HepG2 (cell line): ENCODE measurements at regions not wholly inside any gene's neighbourhood (a gene's known extent, or its start where the extent isn't known, plus 50 kb on each side); places are given as distances from the start of the nearest gene placed in this dataset.

ENCODE experiments used
- ADNP ChIP-seq: sonication (generic); formaldehyde crosslinking; IDR thresholded peaks from 2 replicates; pipeline ENCODE4 v1.4.0; 2020; ENCODE audit warnings: missing genetic modification reagents
- ATM ChIP-seq: fragments of 450-650 bp; IDR thresholded peaks from 2 replicates; pipeline ENCODE4 v1.7.1; 2017; ENCODE audit warnings: mild to moderate bottlenecking, borderline replicate concordance
- DZIP1 ChIP-seq: sonication (generic); formaldehyde crosslinking; IDR thresholded peaks from 2 replicates; pipeline ENCODE4 v1.5.0; 2020; ENCODE audit warnings: mild to moderate bottlenecking, missing genetic modification reagents
- GATAD2A ChIP-seq: IDR thresholded peaks from 2 replicates; pipeline ENCODE4 v1.6.1; 2016
- GPBP1L1 ChIP-seq: sonication (generic); formaldehyde crosslinking; IDR thresholded peaks from 2 replicates; pipeline ENCODE4 v1.5.0; 2020; ENCODE audit warnings: mild to moderate bottlenecking, missing genetic modification reagents
- HIC2 ChIP-seq: sonication (generic); formaldehyde crosslinking; IDR thresholded peaks from 2 replicates; pipeline ENCODE4 v1.9.0; 2022; ENCODE audit warnings: low read depth, missing genetic modification reagents
- KAT8 ChIP-seq: IDR thresholded peaks from 2 replicates; pipeline ENCODE4 v1.6.1; 2016; ENCODE audit warnings: missing genetic modification reagents, missing compliant biosample characterization
- SAFB2 ChIP-seq: sonication (generic); formaldehyde crosslinking; IDR thresholded peaks from 2 replicates; pipeline ENCODE4 v1.5.1; 2020; ENCODE audit warnings: missing genetic modification reagents, low read depth, mild to moderate bottlenecking, borderline replicate concordance
- SUZ12 ChIP-seq: fragments of 150-350 bp; IDR thresholded peaks from 2 replicates; pipeline ENCODE4 v1.6.1; 2014; ENCODE audit warnings: low read depth, low read length
- TBL1XR1 ChIP-seq: fragments of 150-350 bp; IDR thresholded peaks from 2 replicates; pipeline ENCODE4 v1.6.1; 2014; ENCODE audit warnings: borderline replicate concordance, low read length; ENCODE audit not compliant: partially characterized antibody
- XRCC5 ChIP-seq: fragments of 200-400 bp; formaldehyde crosslinking; optimal IDR thresholded peaks from 2 replicates; pipeline ENCODE3; 2017; ENCODE audit warnings: mild to moderate bottlenecking, low read length
- ZBTB14 ChIP-seq: sonication (generic); formaldehyde crosslinking; IDR thresholded peaks from 2 replicates; pipeline ENCODE4 v1.4.0; 2020; ENCODE audit warnings: missing genetic modification reagents
- ZBTB3 ChIP-seq: sonication (generic); formaldehyde crosslinking; IDR thresholded peaks from 2 replicates; pipeline ENCODE4 v1.4.0; 2020; ENCODE audit warnings: low read depth, mild to moderate bottlenecking, moderate library complexity, missing genetic modification reagents, borderline replicate concordance
- ZNF101 ChIP-seq: sonication (generic); formaldehyde crosslinking; IDR thresholded peaks from 2 replicates; pipeline ENCODE4 v1.4.0; 2020; ENCODE audit warnings: mild to moderate bottlenecking, low read depth, missing genetic modification reagents, borderline replicate concordance
- ZNF331 ChIP-seq: sonication (generic); formaldehyde crosslinking; IDR thresholded peaks from 2 replicates; pipeline ENCODE4 v1.4.0; 2020; ENCODE audit warnings: missing genetic modification reagents
- ZNF335 ChIP-seq: sonication (generic); formaldehyde crosslinking; IDR thresholded peaks from 2 replicates; pipeline ENCODE4 v1.4.0; 2020; ENCODE audit warnings: missing genetic modification reagents
- ZNF564 ChIP-seq: sonication (generic); formaldehyde crosslinking; IDR thresholded peaks from 2 replicates; pipeline ENCODE4 v1.8.1; 2023; ENCODE audit warnings: mild to moderate bottlenecking, missing genetic modification reagents
- ZNF580 ChIP-seq: IDR thresholded peaks from 2 replicates; pipeline ENCODE4 v1.6.1; 2016; ENCODE audit warnings: low read depth, borderline replicate concordance
- ZNF597 ChIP-seq: sonication (generic); formaldehyde crosslinking; IDR thresholded peaks from 2 replicates; pipeline ENCODE4 v1.5.0; 2020; ENCODE audit warnings: missing genetic modification reagents
- ZNF724P ChIP-seq: sonication (generic); formaldehyde crosslinking; IDR thresholded peaks from 2 replicates; pipeline ENCODE4 v1.8.0; 2022; ENCODE audit warnings: missing genetic modification reagents, borderline replicate concordance
- ZSCAN21 ChIP-seq: sonication (generic); formaldehyde crosslinking; IDR thresholded peaks from 2 replicates; pipeline ENCODE4 v1.8.0; 2022; ENCODE audit warnings: mild to moderate bottlenecking, missing genetic modification reagents, moderate library complexity, borderline replicate concordance

GRCh38 chr6:137728386-137729349 lies 138.4 kb upstream of the TNFAIP3 start (continued):
- TF ChIP-seq ZNF597 (CRISPR knock-in tag) (no peak), GATAD2A (CRISPR knock-in tag) (0 out of 2 replicates have a peak, but pooled peaks have one; percentile 5), ZNF580 (CRISPR knock-in tag) (no peak), GPBP1L1 (CRISPR knock-in tag) (no peak), XRCC5 (no peak), TBL1XR1 (no peak), ZSCAN21 (CRISPR knock-in tag) (peak; percentile 49; the same call in 1 of the 2 replicates), SAFB2 (no peak), DZIP1 (CRISPR knock-in tag) (no peak), ZBTB14 (CRISPR knock-in tag) (no peak), ZNF101 (CRISPR knock-in tag) (no peak), ZNF335 (CRISPR knock-in tag) (0 out of 2 replicates have a peak, but pooled peaks have one; percentile 55), ZNF564 (CRISPR knock-in tag) (no peak), KAT8 (CRISPR knock-in tag) (no peak), ZBTB3 (no peak), ZNF331 (peak; percentile 63; the same call in 1 of the 2 replicates), ZNF724P (CRISPR knock-in tag) (no peak), SUZ12 (no peak), HIC2 (peak; percentile 68), ADNP (CRISPR knock-in tag) (0 out of 2 replicates have a peak, but pooled peaks have one; percentile 13), ATM (no peak)
